ENCODE measurements at regions not wholly inside any gene's neighbourhood (a gene's known extent, or its start where the extent isn't known, plus 50 kb on each side); places are given as distances from the start of the nearest gene placed in this dataset.
"Not testable (repeated sequence)": the region's sequence is repeated elsewhere in the genome, so short reads cannot be mapped to it uniquely, and the experiment has no call there.

DNA sequence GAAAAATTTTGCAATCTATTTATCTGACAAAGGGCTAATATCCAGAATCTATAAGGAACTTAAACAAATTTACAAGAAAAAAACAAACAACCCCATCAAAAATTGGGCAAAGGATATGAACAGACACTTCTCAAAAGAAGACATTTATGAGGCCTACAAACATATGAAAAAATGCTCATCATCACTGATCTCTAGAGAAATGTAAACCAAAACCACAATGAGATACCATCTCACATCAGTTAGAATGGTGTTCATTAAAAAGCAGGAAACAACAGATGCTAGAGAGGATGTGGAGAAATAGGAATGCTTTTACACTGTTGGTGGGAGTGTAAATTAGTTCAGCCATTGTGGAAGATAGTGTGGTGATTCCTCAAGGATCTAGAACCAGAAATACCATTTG, 49.9 kb upstream of the MCHR2 start:
- not testable (repeated sequence) for H3K27ac ChIP-seq, H3K4me3 ChIP-seq

Data from skin epidermis (tissue), 12 donors.